HG03571 (cell line): ENCODE measurements at regions not wholly inside any gene's neighbourhood (a gene's known extent, or its start where the extent isn't known, plus 50 kb on each side); places are given as distances from the start of the nearest gene placed in this dataset.

Experiments
- ATAC-seq: cut with Tn5 transposase; IDR thresholded peaks from one replicate; pipeline ENCODE4 v1.9.1; 2021; ENCODE audit not compliant: unreplicated experiment

DNA sequence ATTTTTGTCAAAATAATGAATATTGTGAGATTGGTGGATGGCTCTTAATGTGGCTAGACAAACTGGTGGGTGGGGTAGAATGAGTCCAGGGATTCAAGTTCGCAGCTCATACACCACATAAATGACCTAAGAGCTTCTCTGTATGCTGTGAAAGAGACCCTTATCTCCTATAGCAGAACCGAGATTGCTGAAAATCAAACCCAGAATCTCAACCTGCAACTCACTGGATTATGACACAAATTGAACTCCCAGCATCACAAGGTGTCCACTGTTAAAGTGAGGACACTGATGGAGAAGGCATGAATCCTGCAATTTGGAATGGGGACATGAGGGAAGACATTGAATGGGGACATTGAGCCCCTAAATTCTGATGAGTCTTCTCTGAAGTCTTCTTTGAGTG lies 51.3 kb upstream of the CNKSR3 start:
- no peak for ATAC-seq

DNA sequence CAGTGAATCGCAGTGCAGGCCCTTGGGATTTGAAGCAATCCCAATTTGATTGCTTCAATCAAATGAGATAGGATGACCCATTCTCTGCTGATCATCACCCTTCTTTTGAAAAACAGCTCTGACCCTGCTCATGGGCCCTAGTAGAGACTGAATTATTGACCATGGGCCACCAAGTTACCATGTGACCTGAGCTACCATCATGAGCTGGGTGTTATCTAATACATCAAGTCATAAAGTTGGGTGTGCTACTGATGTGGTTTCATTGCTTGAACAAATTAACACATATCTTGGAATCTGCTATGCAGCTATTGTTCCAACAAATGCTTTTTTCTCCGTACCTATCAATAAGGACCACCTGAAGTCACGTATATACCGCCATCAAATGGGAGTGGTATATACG lies 54.8 kb upstream of the CNKSR3 start:
- no peak for ATAC-seq

DNA sequence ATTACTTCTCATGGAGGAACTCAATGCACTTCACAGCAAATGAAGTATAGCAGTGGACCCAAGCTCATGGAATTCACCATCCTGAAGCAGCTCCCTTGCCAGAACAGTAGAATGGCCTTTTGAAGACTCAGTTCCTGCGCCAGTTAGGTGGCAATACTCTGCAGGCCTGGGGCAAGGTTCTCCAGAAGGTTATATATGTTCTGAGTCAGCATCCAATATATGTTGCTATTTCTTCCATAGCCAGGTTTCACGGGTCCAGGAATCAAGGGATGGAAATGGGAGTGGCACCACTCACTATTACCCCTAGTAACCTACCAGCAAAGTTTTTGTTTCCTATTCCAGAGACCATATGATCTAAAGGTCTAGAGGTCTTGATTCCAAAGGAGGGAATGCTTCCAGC lies 56.4 kb upstream of the CNKSR3 start:
- no peak for ATAC-seq

DNA sequence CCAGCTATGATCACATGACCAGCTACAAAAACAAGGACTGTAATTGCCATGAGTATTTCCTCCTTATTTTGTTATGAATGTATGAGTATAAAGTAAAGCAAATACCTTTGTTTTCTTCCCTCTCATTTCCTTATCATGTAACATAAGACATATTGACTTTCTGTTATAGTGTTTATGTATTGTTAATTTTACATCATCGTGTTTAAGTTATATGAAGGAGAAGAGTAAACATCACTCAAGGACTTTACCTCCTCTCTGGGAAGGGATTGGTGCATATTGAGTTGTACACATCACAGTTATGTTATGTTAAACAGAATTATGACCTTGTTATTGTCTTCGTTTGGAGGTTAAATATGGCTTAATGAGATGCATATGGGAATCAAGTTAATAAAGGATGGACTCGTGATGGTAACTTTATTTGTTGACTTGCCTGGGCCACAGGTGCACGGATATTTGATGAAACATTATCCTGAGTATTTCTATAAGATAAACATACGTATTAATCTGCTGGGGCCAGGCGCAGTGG lies 57.3 kb upstream of the CNKSR3 start:
- no peak for ATAC-seq

DNA sequence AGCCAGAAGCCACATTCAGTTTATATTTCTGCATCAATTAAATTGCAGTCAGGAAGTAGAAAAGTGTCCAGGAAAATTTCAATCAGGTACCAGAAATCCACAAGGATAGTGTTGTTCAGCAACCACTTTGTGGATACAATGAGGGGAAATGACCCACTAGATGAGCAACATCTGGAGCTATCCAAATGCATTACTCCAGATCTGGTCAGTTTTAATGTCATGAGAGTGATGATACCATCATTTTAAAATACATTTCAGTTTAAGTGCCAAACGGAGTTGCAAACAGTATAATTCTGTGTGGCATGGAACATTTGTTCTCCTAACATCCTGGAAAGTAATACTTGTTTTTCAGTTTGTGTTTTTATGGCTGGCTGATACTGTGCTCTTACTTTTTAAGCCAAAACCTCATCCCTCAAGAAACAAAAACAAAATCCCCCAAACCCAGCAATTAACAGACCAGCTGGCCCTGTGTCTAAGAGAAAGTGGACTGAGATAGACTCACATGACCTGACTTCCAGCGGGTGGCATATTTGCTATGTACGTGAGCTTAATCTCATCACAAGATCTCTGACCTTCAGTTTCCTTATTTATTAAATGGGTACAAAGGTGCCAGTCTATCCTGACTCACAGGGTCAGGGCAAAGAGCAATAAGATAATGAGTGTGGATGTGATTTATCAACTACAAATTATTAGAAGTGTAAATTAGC lies 58.8 kb upstream of the CNKSR3 start:
- no peak for ATAC-seq

DNA sequence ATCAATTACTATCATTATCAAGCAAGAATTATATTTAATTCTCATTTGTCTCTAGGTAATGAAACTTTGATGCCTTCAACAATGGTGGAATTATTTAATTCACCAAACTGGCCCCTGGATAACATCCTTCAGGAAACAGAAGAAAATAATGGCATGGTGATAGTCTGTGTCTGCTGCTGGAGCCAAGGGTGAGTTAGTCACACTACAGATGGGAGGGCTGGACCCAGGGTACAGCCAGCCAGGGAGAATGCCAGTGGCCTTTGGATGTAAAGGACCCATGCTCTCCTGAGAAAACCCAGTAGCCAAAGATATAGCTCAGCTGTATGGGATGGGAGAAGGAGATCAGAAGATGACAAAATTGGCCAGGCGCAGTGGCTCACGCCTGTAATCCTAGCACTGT lies 60.0 kb upstream of the CNKSR3 start:
- no peak for ATAC-seq

DNA sequence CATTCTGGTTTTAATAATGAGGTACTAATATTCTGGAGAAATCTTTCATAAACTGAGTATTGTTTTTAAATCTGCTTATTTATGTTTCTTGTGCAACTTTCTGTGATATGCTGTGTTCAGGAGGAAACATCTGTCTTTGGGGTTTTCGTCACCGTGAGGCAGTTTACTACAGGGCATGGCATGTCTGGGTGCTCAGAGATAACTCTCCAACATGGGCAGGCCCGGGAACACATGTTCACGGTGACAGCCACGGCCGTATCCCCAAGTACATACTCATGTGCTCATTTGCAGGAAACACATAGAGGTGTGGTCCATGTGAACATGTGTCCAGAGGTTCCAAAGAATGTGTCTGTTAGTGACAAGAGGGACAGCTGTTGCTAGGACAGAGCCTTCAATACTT lies 62.1 kb upstream of the CNKSR3 start:
- no peak for ATAC-seq

DNA sequence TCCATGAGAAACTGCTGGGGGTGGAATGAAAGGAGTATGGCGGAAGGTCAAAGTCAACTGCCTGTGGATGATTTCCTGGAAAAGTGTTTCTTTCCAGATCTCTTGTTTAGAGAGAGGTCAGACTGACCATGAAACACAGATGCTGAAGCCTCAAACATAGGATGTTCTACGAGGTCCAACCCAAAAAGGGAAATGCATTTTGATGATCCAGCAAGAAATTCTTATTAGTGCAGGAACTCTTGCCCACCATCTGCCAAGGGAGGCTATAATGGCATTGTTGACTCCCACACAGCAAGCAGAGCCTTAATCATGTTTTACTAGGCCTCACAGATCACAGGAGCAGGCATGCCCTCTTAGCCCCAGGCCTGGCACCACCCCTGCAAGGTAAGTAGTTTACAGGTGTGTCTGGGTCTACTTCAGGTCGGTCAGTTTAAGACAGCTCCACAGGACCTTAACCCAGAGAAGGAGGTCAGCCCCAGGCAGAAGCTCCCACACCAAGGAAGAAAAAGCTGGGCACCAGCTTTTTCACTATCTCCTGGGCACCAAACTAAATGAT lies 67.6 kb upstream of the CNKSR3 start:
- ATAC-seq: no peak

DNA sequence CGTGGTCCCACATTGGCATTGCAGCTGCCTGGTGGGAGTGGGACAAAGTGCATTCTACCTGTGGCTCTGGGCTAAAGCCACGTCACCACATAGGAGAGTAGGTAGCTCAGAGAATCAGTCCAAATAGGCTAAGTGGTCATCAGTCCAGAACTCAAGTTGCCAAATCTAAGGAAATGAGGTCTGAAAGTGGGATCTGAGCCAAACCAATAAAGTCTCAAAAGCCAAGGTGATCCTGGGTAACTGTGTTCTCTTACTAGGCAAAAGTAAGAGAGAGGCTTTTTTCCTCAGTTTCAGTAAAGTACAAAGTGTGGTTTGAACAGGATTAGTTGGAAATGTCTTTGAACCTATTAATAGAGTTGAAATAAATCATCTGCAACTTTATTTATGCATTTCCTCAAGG lies 68.6 kb upstream of the CNKSR3 start:
- ATAC-seq: no peak

DNA sequence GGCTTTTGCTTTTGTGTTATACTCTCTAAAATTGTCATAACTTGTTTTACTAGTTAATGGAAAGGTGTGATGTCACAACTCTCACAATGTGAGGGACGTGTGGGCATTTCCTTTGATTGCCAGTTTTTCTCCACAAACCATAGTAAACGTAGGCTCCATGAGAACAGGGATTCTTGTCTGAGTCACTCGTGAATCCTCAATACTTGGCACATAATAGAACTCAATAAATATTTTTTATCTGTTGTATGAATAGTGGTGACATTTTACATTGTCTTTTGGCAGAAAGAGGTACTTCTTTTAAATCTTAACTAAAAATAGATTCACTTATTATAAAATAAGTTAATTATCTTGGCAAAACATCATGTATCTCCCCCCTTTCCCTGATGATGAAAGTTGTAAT lies 69.0 kb upstream of the CNKSR3 start:
- no peak for ATAC-seq

DNA sequence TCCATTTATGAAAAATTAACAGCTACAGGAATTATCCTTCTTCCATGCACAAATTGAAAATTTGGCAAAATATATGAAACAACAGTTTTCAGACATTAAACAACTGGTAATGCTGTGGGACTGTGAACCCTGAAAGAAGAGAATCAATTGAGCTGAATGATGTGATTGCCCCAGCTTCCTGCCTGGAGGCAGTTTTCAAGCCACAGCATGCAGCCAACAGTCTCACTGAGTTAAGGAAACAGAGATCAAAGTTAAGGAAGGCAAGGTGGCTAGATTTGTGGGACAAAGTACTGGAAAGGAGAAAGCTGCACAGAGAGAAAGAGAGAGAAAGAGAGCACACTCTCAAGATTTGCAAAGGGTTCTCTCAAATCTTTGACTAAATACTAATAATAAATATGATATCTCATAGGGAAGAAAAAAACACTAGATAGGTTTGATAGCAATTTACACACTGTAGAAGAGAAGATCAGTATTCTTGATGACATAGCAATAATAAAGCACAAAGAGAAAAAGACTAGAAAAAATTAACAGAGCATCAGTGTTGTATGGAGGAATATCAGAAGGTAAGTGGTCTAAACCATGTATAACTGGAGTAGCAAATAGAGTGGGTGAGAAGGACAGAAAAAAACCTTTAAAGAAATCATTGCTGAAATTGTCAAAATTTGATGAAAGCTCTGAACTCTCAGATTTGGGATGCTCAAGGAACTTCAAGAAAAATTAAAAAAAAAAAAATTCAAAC lies 70.1 kb upstream of the CNKSR3 start:
- no peak for ATAC-seq

DNA sequence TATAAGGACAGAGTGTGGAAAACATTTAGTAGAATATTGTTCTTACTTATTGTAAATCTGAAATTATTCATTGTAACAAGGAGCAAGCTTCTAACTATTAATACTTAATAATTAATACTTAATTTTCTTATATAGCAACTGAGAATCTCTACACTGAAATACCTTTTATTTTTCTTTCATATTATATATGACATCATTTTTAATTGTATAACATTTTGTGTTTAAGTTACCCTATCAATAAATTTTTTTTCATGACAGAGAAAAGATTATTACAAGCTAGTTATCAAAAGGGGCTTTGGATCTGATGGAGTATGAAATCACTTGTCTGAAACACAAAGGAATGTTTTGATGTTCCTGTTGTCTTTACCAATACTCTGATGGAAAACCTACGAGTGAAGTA lies 72.2 kb upstream of the CNKSR3 start:
- ATAC-seq: no peak

DNA sequence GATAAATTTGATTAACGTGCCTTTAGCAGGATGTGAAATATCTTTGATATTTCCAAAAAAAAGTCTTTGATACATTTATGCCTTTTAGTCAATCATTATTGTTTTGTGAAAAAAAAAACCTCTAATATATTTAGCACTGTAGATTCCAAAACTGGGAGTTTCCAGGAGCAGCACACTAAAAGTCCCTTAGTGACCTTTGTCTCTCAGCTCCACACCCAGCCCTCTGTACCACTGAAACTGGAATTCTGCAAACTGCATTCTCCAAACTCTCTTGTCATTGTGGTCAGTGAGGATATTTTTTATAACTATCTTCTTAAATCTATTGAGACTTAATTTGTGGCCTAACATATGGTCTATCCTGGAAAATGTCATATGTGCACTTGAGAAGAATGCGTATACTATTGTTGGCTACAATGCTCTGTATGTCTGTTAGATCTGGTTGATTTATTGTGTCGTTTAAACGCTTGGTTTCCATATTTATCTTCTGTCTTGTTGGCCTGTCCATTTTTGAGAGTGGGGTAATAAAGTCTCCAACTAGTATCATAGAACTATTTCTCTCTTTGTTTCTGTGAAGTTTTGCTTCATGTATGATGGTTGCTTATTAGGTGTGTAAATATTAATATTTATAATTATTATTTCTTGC lies 73.2 kb upstream of the CNKSR3 start:
- no peak for ATAC-seq

DNA sequence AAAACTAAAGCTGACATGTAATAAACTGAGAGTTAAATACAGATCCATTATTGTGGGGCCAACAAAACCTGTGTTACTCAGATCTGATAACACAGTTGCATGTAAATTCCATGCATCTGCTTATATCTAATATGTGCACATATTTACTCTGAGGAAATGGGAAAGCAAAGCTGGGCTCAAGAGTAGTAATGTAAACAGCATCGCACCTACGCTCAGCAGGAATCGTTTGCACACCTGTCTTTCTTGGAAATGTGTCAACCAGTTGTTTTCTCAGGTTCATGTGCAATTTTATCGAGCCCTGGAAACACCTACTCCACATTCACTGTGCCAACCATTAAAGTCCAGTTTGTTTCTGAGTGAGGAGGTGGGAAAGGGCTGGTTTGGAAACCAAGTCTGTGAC lies 80.3 kb upstream of the CNKSR3 start:
- no peak for ATAC-seq

DNA sequence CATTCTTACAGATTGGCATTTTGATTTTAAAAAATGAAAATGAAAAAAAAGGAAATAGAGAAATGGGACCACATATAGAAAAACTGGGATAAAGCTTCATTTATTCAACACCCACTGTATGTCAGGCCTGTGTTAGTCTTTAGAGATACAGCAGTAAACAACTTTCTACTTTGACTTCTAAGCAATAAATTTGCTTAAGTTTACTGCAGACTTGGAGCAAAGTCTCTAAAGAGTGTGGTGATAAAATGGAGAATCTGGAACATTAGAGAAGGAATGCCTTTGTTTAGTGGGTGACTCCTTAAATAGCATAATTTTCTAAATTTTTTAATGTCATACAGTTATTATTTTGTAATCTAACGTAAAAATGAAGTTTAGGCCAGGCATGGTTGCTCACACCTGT lies 80.7 kb upstream of the CNKSR3 start:
- no peak for ATAC-seq

DNA sequence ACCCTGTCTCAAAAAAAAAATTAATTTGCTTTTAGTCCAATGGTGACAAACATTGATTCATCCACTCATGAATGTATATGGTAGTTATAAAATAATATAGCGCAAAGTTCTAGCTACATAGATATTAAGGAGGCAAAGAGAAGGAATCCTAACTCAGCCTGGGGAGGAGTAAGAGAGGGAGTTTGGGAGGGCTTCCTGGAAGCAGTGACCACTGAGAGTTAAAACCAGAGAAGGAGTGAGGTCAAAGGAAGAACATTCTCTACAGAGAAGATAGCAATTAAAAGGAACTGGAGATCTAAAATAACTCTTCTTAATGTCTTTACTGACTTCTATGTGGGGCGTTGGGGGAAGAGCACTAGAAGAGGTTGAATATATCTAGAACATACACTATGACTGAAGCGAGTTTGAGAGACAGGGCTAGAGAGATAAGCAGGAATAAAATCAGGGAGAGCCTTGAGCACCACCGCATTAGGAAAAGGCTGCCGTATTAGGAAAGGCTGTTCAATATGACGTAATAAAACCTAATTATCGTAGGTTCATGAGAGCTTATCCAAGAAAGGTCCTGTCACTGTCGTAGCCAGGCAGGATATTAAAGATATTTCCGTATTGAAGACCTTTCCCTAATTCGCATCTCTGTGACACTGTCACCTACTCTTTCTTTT lies 81.8 kb upstream of the CNKSR3 start:
- ATAC-seq: no peak

DNA sequence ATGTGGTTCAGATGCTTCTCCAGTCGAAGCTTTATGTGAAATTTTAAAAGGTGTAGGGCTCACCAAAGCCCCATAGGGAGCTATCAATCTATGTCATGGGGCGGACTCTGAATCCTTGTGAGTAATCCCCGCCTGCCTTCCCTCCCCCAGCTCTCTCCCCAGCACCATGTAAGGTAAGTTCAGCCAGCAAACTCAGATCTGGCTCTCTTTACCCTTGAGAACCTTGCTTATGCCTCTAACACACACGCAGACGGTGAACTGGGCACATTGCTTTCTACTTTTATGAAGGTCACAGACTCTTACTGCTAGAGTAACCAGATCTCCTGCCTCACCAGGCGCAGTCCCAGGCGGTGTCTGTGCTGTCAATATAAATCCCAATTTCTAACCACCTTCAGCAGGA lies 82.6 kb upstream of the CNKSR3 start:
- no peak for ATAC-seq

DNA sequence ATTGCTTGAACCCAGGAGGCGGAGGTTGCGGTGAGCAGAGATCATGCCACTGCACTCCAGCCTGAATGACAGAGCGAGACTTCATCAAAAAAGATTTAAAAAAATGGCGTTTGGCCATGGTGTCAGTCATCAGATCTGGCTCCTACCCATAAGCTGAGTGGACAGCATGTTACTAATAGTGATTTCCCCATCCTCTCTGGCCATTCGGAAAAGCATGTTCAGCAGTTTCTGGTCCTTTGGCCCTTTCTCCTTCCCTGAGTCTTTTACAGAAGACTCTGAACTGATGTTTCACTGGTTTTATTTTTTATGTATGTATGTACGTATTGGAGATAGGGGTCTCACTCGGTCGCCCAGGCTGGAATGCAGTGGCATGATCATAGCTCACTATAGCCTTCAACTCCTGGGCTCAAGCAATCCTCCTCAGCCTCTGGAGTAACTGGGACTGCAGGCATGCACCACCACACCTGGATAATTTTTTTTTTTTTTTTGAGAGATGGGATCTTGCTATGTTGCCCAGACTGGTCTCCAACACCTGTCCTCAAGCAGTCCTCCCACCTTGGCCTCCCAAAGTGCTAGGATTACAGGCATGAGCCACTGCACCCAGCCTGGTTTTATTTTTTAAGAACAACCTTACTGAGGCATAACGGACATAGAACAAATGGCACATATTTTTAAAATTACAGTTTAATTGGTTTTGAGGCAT lies 84.2 kb upstream of the CNKSR3 start:
- ATAC-seq: no peak

DNA sequence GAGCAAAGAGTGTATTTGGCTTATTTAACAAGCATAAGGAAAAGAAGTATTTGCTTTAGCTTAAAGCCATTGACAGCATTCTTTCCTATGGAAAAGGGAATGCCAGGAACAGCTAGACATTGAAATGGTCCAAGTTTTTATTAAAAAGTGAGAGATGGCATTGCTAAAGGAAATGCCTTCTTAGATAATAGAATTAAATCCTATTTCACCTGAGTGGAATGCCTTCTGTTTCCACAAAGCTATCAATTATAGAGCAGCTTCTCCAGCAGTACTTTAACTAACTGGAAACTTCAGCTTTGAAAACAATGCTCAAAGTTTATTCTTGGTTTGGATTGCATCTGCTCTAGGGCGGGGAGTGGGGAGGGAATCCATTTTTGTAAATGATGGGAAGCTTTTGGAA lies 85.1 kb upstream of the CNKSR3 start:
- ATAC-seq: no peak

DNA sequence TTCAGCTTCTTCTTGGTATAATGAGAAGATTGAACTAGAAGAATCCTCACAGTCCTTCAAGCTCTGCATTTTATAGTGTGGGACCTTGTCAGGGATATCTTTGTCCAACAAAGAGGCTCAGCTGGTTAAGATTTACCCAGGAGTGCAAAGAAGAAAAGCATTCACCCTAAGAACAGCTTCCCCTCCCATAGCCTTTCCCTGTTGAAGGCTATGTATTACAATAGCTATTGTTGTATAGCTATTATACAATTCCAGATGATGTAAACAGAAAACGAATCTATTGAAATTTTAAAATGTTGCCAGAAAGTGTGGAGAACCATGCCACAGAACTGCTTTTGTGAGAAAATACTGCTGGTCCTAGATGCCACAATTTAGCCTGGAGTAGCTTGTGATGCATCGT lies 85.5 kb upstream of the CNKSR3 start:
- no peak for ATAC-seq

DNA sequence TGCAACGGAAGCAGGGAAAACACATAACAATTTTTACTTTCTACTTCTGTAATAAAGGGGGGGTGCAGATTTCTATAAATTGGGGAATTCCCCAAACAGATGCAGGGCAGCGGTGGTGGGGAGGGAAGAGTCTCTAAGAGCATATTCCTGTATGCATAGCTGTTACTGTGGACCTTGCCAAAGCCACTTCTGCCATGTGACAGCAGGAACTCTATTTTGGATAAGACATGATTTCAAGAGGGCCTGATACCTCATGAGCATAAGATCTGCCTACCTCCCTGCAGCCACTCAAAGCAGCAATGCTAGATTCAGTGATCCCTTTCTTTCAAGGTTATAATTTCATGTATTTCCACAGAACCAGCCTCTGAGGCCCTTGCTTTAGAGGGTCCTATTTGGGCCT lies 86.2 kb upstream of the CNKSR3 start:
- ATAC-seq: no peak
